OCI-LY7 (cell line): ENCODE measurements at regions not wholly inside any gene's neighbourhood (a gene's known extent, or its start where the extent isn't known, plus 50 kb on each side); places are given as distances from the start of the nearest gene placed in this dataset.

ENCODE experiments used
- BruUV-seq: library from RNA; stranded (reverse); fragments of 400-500 nt; replicated peaks from 2 replicates; lab custom pipeline; 2021; lab: Mats Ljungman, UMichigan
- CTCF ChIA-PET: fragments of 300-600 bp; sonication (Branson Sonifier 250); formaldehyde crosslinking; loops from one replicate; lab custom pipeline; 2022; ENCODE audit warnings: antibody characterized with exemption; ENCODE audit not compliant: unreplicated experiment; lab: Charles Lee
- POLR2A ChIA-PET: fragments of 300-600 bp; sonication (Branson Sonifier 250); formaldehyde crosslinking; loops from one replicate; lab custom pipeline; 2022; ENCODE audit warnings: antibody characterized with exemption; lab: Charles Lee
- DNase-seq: peaks from one replicate; pipeline ENCODE4 v3.0.0-alpha.2; 2015; ENCODE audit warnings: low spot score
- H2AFZ ChIP-seq: fragments of 200-600 bp; sonication (generic), shearing (Covaris generic); 2 replicates; pipeline ENCODE4 v1.6.1; 2014; ENCODE audit warnings: mild to moderate bottlenecking, antibody characterized with exemption, low read length, moderate library complexity
- H3K27ac ChIP-seq: fragments of 200-600 bp; sonication (generic); 2 replicates; pipeline ENCODE4 v1.5.1; 2014; ENCODE audit warnings: mixed run types, low read depth, mild to moderate bottlenecking, moderate library complexity, low read length, inconsistent platforms; ENCODE audit not compliant: poor library complexity, severe bottlenecking
- H3K36me3 ChIP-seq: fragments of 200-600 bp; sonication (generic); 2 replicates; pipeline ENCODE4 v1.6.1; 2014; ENCODE audit warnings: mild to moderate bottlenecking, antibody characterized with exemption, low read length, moderate library complexity, mixed read lengths; ENCODE audit not compliant: insufficient read depth
- H3K4me1 ChIP-seq: fragments of 200-600 bp; sonication (generic); 2 replicates; pipeline ENCODE4 v1.5.1; 2014; ENCODE audit warnings: mild to moderate bottlenecking, low read length; ENCODE audit not compliant: insufficient read depth, poor library complexity, severe bottlenecking
- H3K4me2 ChIP-seq: fragments of 200-600 bp; sonication (generic); 2 replicates; pipeline ENCODE4 v1.6.1; 2014; ENCODE audit warnings: mild to moderate bottlenecking, low read length
- H3K4me3 ChIP-seq: fragments of 200-600 bp; sonication (generic); 2 replicates; pipeline ENCODE4 v1.5.1; 2014; ENCODE audit warnings: mild to moderate bottlenecking, low read depth, low read length; ENCODE audit not compliant: poor library complexity, severe bottlenecking
- H3K79me2 ChIP-seq: fragments of 200-600 bp; sonication (generic); 2 replicates; pipeline ENCODE4 v1.6.1; 2016; ENCODE audit warnings: low read depth, mild to moderate bottlenecking, low read length, moderate library complexity, mixed read lengths; ENCODE audit not compliant: insufficient read depth
- H3K9me2 ChIP-seq: fragments of 200-600 bp; sonication (generic); 2 replicates; pipeline ENCODE4 v1.6.1; 2016; ENCODE audit warnings: mild to moderate bottlenecking, low read length, mixed read lengths; ENCODE audit not compliant: insufficient read depth
- H3K9me3 ChIP-seq: fragments of 200-600 bp; sonication (generic); 2 replicates; pipeline ENCODE4 v1.6.1; 2014; ENCODE audit warnings: mild to moderate bottlenecking, mixed run types, low read length, mixed read lengths
- H4K20me1 ChIP-seq: fragments of 200-600 bp; sonication (generic); 2 replicates; pipeline ENCODE4 v1.6.1; 2014; ENCODE audit warnings: mild to moderate bottlenecking, antibody characterized with exemption, low read length, moderate library complexity, mixed read lengths; ENCODE audit not compliant: insufficient read depth
- EZH2phosphoT487 ChIP-seq: fragments of 200-600 bp; sonication (generic); IDR thresholded peaks from 2 replicates; pipeline ENCODE4 v1.6.1; 2018; ENCODE audit warnings: low read depth, borderline replicate concordance, mild to moderate bottlenecking, mixed run types, antibody characterized with exemption, low read length, moderate library complexity, mixed read lengths
- intact Hi-C: fragments of 100-400 bp; cut with micrococcal nuclease; formaldehyde crosslinking; loops from one replicate; pipeline ENCODE4 v1.10.0; 2022; ENCODE audit not compliant: unreplicated experiment
- TF ChIP-seq, protein P1 (sequence below): fragments of 200-600 bp; sonication (generic); conservative IDR thresholded peaks from 2 replicates; pipeline ENCODE4 v1.5.1; 2014; ENCODE audit warnings: mild to moderate bottlenecking, antibody characterized with exemption, low read length, moderate library complexity, mixed read lengths

DNA sequence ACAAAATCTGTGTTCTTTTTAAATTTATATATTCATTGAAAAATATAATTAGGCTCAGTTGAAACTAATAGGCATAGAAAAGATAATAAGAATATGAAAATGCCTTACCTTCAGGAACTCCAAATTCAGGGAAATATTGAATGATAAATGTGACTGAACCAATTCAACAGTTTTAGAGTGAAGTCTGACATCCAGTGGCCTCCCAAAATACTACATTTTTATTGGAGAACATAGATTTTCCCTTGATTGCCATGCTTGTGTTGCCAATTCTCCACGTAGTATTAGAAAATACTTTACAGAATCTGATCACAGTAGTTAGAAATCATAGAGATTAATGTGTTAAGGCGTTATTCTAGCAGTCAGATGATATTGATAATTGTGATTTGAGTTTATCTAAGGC, 1246.7 kb downstream of the GATA3 start:
- Histone ChIP-seq H4K20me1 (peaks cover 4% of the 10 kb centered on the region; the same call in 1 of the 2 replicates), H3K79me2 (no peaks in the 10 kb centered on the region), H3K9me2 (no peaks in the 10 kb centered on the region), H3K36me3 (no peaks in the 10 kb centered on the region), H3K27ac (no peak overlapping the region), H3K4me2 (no peak overlapping the region), H3K4me3 (no peak overlapping the region), H2AFZ (no peak overlapping the region), H3K4me1 (no peaks in the 10 kb centered on the region), H3K9me3 (no peaks in the 10 kb centered on the region)
- intact Hi-C loops = loop anchor here (5.0 kb wide), 1 partner anchor 1429 kb away; no protein-coding TSS in a partner anchor
- CTCF ChIA-PET = no interaction called here
- BruUV-seq = no TSS peak
- DNase-seq = no peak
- POLR2A ChIA-PET = no interaction called here
- TF ChIP-seq, protein P1, sequence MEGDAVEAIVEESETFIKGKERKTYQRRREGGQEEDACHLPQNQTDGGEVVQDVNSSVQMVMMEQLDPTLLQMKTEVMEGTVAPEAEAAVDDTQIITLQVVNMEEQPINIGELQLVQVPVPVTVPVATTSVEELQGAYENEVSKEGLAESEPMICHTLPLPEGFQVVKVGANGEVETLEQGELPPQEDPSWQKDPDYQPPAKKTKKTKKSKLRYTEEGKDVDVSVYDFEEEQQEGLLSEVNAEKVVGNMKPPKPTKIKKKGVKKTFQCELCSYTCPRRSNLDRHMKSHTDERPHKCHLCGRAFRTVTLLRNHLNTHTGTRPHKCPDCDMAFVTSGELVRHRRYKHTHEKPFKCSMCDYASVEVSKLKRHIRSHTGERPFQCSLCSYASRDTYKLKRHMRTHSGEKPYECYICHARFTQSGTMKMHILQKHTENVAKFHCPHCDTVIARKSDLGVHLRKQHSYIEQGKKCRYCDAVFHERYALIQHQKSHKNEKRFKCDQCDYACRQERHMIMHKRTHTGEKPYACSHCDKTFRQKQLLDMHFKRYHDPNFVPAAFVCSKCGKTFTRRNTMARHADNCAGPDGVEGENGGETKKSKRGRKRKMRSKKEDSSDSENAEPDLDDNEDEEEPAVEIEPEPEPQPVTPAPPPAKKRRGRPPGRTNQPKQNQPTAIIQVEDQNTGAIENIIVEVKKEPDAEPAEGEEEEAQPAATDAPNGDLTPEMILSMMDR = peak; percentile 38; the same call in 1 of the 2 replicates
- no peak for TF ChIP-seq EZH2phosphoT487

DNA sequence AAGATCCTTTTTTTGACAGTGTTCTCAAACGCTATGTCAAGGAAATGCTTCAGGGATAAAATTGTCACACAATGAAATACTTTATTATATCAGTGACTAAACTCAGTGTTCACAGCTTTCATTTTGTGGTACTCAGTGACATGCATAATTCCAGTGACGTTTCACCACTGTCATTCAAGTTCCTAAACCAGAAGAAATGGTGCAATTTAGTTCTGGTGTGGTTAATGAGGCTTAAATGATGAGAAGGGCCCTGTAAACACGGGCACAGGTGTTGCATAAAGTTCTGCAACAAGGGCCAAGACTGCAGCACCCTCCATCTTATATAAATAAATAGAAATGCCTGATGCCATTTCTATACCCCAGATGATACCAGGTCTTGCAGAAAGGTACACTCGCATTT, 1247.1 kb downstream of the GATA3 start:
- H3K4me1 ChIP-seq = no peaks in the 10 kb centered on the region
- ChIA-PET CTCF (no interaction called here), POLR2A (no interaction called here)
- DNase-seq = no peak
- H3K9me2 ChIP-seq = no peaks in the 10 kb centered on the region
- H2AFZ ChIP-seq = no peak overlapping the region
- H3K79me2 ChIP-seq = no peaks in the 10 kb centered on the region
- peaks cover 4% of the 10 kb centered on the region; the same call in 1 of the 2 replicates for H4K20me1 ChIP-seq
- no TSS peak for BruUV-seq
- intact Hi-C loops = loop anchor here (5.0 kb wide), 1 partner anchor 1429 kb away; no protein-coding TSS in a partner anchor
- no peak overlapping the region for H3K4me2 ChIP-seq
- no peak for TF ChIP-seq EZH2phosphoT487
- TF ChIP-seq, protein P1 = no peak
- H3K36me3 ChIP-seq = no peaks in the 10 kb centered on the region
- no peaks in the 10 kb centered on the region for H3K9me3 ChIP-seq
- H3K27ac ChIP-seq = no peak overlapping the region
- no peak overlapping the region for H3K4me3 ChIP-seq

DNA sequence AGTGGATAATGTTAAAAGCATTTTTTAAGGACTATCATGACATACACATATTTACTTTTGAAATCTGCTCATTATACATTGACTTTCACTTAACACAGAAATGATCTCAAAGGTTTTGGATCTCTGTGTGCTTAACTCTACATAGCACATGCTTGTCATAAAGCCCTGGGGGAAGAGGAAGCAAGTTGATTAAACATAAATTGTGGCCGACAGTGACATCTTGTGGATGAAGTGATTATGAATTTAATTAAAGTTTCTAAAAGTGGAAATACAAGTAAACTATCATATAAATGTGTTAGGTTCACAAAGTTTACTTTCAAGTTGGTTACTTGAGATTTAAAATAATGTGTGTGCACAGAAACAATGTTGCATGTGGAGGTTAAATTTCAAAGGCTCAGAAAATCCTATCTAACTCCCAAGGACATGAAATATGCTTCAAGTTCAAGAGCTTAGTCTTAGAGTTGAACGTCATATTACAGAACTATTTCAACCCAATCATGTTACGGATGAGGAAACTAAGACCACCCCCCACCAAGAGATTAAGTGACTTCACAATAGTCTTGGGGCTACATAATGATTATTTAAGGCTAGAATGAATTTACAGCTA, 1247.8 kb downstream of the GATA3 start:
- Histone ChIP-seq H3K9me3 (no peaks in the 10 kb centered on the region), H3K4me2 (no peak overlapping the region), H4K20me1 (peaks cover 4% of the 10 kb centered on the region; the same call in 1 of the 2 replicates), H3K79me2 (no peaks in the 10 kb centered on the region), H3K4me3 (no peak overlapping the region), H3K27ac (no peak overlapping the region), H3K36me3 (no peaks in the 10 kb centered on the region), H2AFZ (no peak overlapping the region), H3K4me1 (no peaks in the 10 kb centered on the region), H3K9me2 (no peaks in the 10 kb centered on the region)
- BruUV-seq = no TSS peak
- DNase-seq = peak; percentile 57
- intact Hi-C loops = loop anchor here (5.0 kb wide), 1 partner anchor 1430 kb away; no protein-coding TSS in a partner anchor
- POLR2A ChIA-PET = no interaction called here
- CTCF ChIA-PET = no interaction called here
- TF ChIP-seq EZH2phosphoT487 = no peak
- TF ChIP-seq, protein P1 = peak; percentile 80
